RWPE2 (cell line): ENCODE measurements at regions not wholly inside any gene's neighbourhood (a gene's known extent, or its start where the extent isn't known, plus 50 kb on each side); places are given as distances from the start of the nearest gene placed in this dataset.

Experiments
- ATAC-seq: fragments of 200-7000 bp; cut with Tn5 transposase; 3 replicates; pipeline ENCODE4 v1.9.1; 2021; ENCODE audit warnings: low read depth
- DNase-seq: peaks from one replicate; pipeline ENCODE4 v3.0.0-alpha.2; 2020; ENCODE audit warnings: low spot score
- H3K27ac ChIP-seq: fragments of 450-650 bp; 2 replicates; pipeline ENCODE4 v1.5.1; 2017; ENCODE audit warnings: mild to moderate bottlenecking; ENCODE audit not compliant: poor library complexity, severe bottlenecking
- H3K27me3 ChIP-seq: fragments of 250-450 bp; sonication (Bioruptor Pico); 2 replicates; pipeline ENCODE4 v1.5.1; 2021; ENCODE audit warnings: mild to moderate bottlenecking, moderate library complexity; ENCODE audit not compliant: insufficient read depth, poor library complexity, severe bottlenecking
- H3K36me3 ChIP-seq: fragments of 250-450 bp; sonication (Bioruptor Pico); 2 replicates; pipeline ENCODE4 v1.5.1; 2020; ENCODE audit warnings: low read depth, mild to moderate bottlenecking, moderate library complexity
- H3K4me1 ChIP-seq: fragments of 250-450 bp; sonication (Bioruptor Pico); 2 replicates; pipeline ENCODE4 v1.5.1; 2021; ENCODE audit warnings: mild to moderate bottlenecking, moderate library complexity; ENCODE audit not compliant: insufficient read depth, poor library complexity, severe bottlenecking
- H3K4me3 ChIP-seq: fragments of 250-450 bp; sonication (Bioruptor Pico); 2 replicates; pipeline ENCODE4 v1.5.1; 2021; ENCODE audit warnings: mild to moderate bottlenecking, moderate library complexity; ENCODE audit not compliant: severe bottlenecking
- H3K9me3 ChIP-seq: fragments of 250-450 bp; sonication (Bioruptor Pico); 2 replicates; pipeline ENCODE4 v1.5.1; 2021; ENCODE audit warnings: mild to moderate bottlenecking, moderate library complexity; ENCODE audit not compliant: severe bottlenecking
- CTCF ChIP-seq: fragments of 450-650 bp; IDR thresholded peaks from one replicate; pipeline ENCODE4 v1.5.1; 2017; ENCODE audit warnings: mild to moderate bottlenecking, moderate library complexity; ENCODE audit not compliant: poor library complexity, severe bottlenecking

- Histone ChIP-seq H3K9me3 (no peaks in the 10 kb centered on the region), H3K27ac (no peak overlapping the region), H3K4me3 (no peak overlapping the region), H3K27me3 (no peaks in the 10 kb centered on the region), H3K4me1 (no peaks in the 10 kb centered on the region), H3K36me3 (no peaks in the 10 kb centered on the region)
- TF ChIP-seq CTCF, result no peak
- ATAC-seq, result no peak
- no peak for DNase-seq
Observed at GRCh38 chr2:158914731-158915130, 53.7 kb upstream of the TANC1 start.

GRCh38 chr2:158917121-158917520 is 51.3 kb upstream of the TANC1 start:
- ATAC-seq, result no peak
- no peak overlapping the region for H3K4me3 ChIP-seq
- TF ChIP-seq CTCF, result no peak

GRCh38 chr2:158918452-158918851 is 50.0 kb upstream of the TANC1 start:
- no peak for ATAC-seq

More at GRCh38 chr2:158917121-158917520, 51.3 kb upstream of the TANC1 start:
- Histone ChIP-seq H3K4me1 (no peaks in the 10 kb centered on the region), H3K36me3 (no peaks in the 10 kb centered on the region), H3K27me3 (no peaks in the 10 kb centered on the region), H3K27ac (no peak overlapping the region), H3K9me3 (no peaks in the 10 kb centered on the region)
- DNase-seq, result no peak

More at GRCh38 chr2:158918452-158918851, 50.0 kb upstream of the TANC1 start:
- DNase-seq, result no peak
- H3K9me3 ChIP-seq, result no peaks in the 10 kb centered on the region
- peaks cover 10% of the 10 kb centered on the region for H3K4me1 ChIP-seq
- no peak overlapping the region for H3K27ac ChIP-seq
- H3K36me3 ChIP-seq, result no peaks in the 10 kb centered on the region
- no peaks in the 10 kb centered on the region for H3K27me3 ChIP-seq
- no peak overlapping the region for H3K4me3 ChIP-seq
- TF ChIP-seq CTCF, result no peak
